ENCODE measurements at regions not wholly inside any gene's neighbourhood (a gene's known extent, or its start where the extent isn't known, plus 50 kb on each side); places are given as distances from the start of the nearest gene placed in this dataset.

GRCh38 chr18:51946946-51947345, 393.1 kb upstream of the DCC start:
- TF ChIP-seq POLR2A (IDR thresholded peaks at IDR 0.05; ENCODE audit: low read length) (no peak), GATA1 (IDR thresholded peaks at IDR 0.05; ENCODE audit: low read depth, low read length) (no peak)
